HepG2 (cell line): ENCODE measurements at regions not wholly inside any gene's neighbourhood (a gene's known extent, or its start where the extent isn't known, plus 50 kb on each side); places are given as distances from the start of the nearest gene placed in this dataset.
"Not testable (repeated sequence)": the region's sequence is repeated elsewhere in the genome, so short reads cannot be mapped to it uniquely, and the experiment has no call there.

Experiments used
- ATAC-seq: fragments of 200-7000 bp; cut with Tn5 transposase; 3 replicates; pipeline ENCODE4 v1.9.1; 2020; ENCODE audit warnings: mild to moderate bottlenecking, moderate library complexity
- BruUV-seq: library from RNA; stranded (reverse); fragments of 400-500 nt; replicated peaks from 2 replicates; lab custom pipeline; 2021; lab: Mats Ljungman, UMichigan
- CTCF ChIA-PET: fragments of 300-600 bp; formaldehyde crosslinking; extraction: SDS; loops from one replicate; lab custom pipeline; 2021; ENCODE audit warnings: low total read pairs, inconsistent platforms, low intra/inter-chr PET ratio; lab: Yijun Ruan, JAX
- POLR2A ChIA-PET: fragments of 350-600 bp; sonication (Branson Sonifier 250); formaldehyde crosslinking; loops from one replicate; lab custom pipeline; 2020; ENCODE audit warnings: antibody characterized with exemption, inconsistent platforms; lab: Yijun Ruan, JAX
- DNase-seq: peaks from one replicate; pipeline ENCODE4 v3.0.0-alpha.2; 2015; ENCODE audit warnings: low spot score
- FAIRE-seq: peaks from 3 replicates; lab custom pipeline; 2011; peaks lifted over from hg19 to GRCh38; lab: Jason Lieb, UNC
- H2AFZ ChIP-seq: one replicate; pipeline ENCODE4 v1.6.1; 2011; ENCODE audit warnings: low read length, inconsistent platforms
- H3K27ac ChIP-seq: fragments of 300-600 bp; 3 replicates; pipeline ENCODE4 v1.8.0; 2011; ENCODE audit warnings: mixed run types, mild to moderate bottlenecking, mixed read lengths, low read length, inconsistent platforms; ENCODE audit not compliant: insufficient read depth; ENCODE audit errors: extremely low read length
- H3K27me3 ChIP-seq, 2 experiments: fragments of 200-600 bp in 1 of 2; 2 replicates in 1 of 2; 3 replicates in 1 of 2; pipeline versions ENCODE4 v1.6.0 to v1.8.0; 2011; ENCODE audit warnings: low read length in 2 of 2, mild to moderate bottlenecking in 2 of 2, moderate library complexity in 2 of 2, inconsistent platforms in 1 of 2; ENCODE audit not compliant: insufficient read depth in 2 of 2, control insufficient read depth in 1 of 2
- H3K36me3 ChIP-seq, 2 experiments: fragments of 200-600 bp in 1 of 2; replicated peaks in 1 of 2; 2 replicates in 1 of 2; 3 replicates in 1 of 2; pipeline versions ENCODE4 v1.5.1 to v1.8.0; 2011; ENCODE audit warnings: low read length in 2 of 2, inconsistent platforms in 1 of 2; ENCODE audit not compliant: insufficient read depth in 2 of 2, control insufficient read depth in 1 of 2
- H3K4me1 ChIP-seq: 2 replicates; pipeline ENCODE4 v1.5.1; 2012; ENCODE audit warnings: low read length, inconsistent platforms; ENCODE audit not compliant: insufficient read depth
- H3K4me2 ChIP-seq: 2 replicates; pipeline ENCODE4 v1.6.0; 2011; ENCODE audit warnings: low read depth, low read length, inconsistent platforms
- H3K4me3 ChIP-seq, 3 experiments: fragments of 200-600 bp in 1 of 3; sonication (generic), shearing (Covaris generic) in 1 of 3; replicated peaks in 1 of 3; 2 replicates each; pipeline ENCODE4 v1.5.1; 2011 to 2016; ENCODE audit warnings: low read length in 3 of 3, inconsistent platforms in 2 of 3, low read depth in 2 of 3, mild to moderate bottlenecking in 2 of 3, control low read depth in 1 of 3, mixed read lengths in 1 of 3; ENCODE audit not compliant: insufficient read depth in 1 of 3
- H3K79me2 ChIP-seq: one replicate; pipeline ENCODE4 v1.6.1; 2011; ENCODE audit warnings: low read length, inconsistent platforms; ENCODE audit not compliant: insufficient read depth
- H3K9ac ChIP-seq: 2 replicates; pipeline ENCODE4 v1.6.0; 2011; ENCODE audit warnings: mild to moderate bottlenecking, low read depth, low read length, inconsistent platforms; ENCODE audit not compliant: insufficient read depth
- H3K9me3 ChIP-seq: 2 replicates; pipeline ENCODE4 v1.5.1; 2012; ENCODE audit warnings: mild to moderate bottlenecking, low read length
- H4K20me1 ChIP-seq: 2 replicates; pipeline ENCODE4 v1.6.0; 2011; ENCODE audit warnings: inconsistent platforms, mild to moderate bottlenecking, low read length, moderate library complexity; ENCODE audit not compliant: insufficient read depth
- AHR ChIP-seq: IDR thresholded peaks from 2 replicates; pipeline ENCODE4 v1.6.1; 2018; ENCODE audit warnings: missing genetic modification reagents, missing compliant biosample characterization
- EED ChIP-seq: sonication (generic); formaldehyde crosslinking; IDR thresholded peaks from 2 replicates; pipeline ENCODE4 v1.5.0; 2020; ENCODE audit warnings: mild to moderate bottlenecking, missing genetic modification reagents
- MED8 ChIP-seq: sonication (generic); formaldehyde crosslinking; IDR thresholded peaks from 2 replicates; pipeline ENCODE4 v1.8.1; 2023; ENCODE audit warnings: mild to moderate bottlenecking, missing genetic modification reagents; ENCODE audit not compliant: insufficient replicate concordance
- NRL ChIP-seq: sonication (generic); formaldehyde crosslinking; IDR thresholded peaks from 2 replicates; pipeline ENCODE4 v1.5.0; 2020; ENCODE audit warnings: missing genetic modification reagents, mild to moderate bottlenecking, moderate library complexity, borderline replicate concordance
- STAG1 ChIP-seq: sonication (generic); formaldehyde crosslinking; IDR thresholded peaks from 2 replicates; pipeline ENCODE4 v1.4.0; 2020; ENCODE audit warnings: missing genetic modification reagents
- ZNF12 ChIP-seq: sonication (generic); formaldehyde crosslinking; IDR thresholded peaks from 2 replicates; pipeline ENCODE4 v1.5.0; 2020; ENCODE audit warnings: missing genetic modification reagents
- ZNF292 ChIP-seq: sonication (generic); formaldehyde crosslinking; IDR thresholded peaks from 2 replicates; pipeline ENCODE4 v1.8.1; 2022; ENCODE audit warnings: mild to moderate bottlenecking, low read depth, missing genetic modification reagents, borderline replicate concordance
- WGBS: methylation state at CpG from one replicate; pipeline ENCODE4 v1.1.6; 2017; ENCODE audit warnings: low lambda C conversion rate; 5-methylcytosine and 5-hydroxymethylcytosine counted together
- in situ Hi-C: cut with HindIII; loops from 2 replicates; pipeline ENCODE4 v1.10.0; 2017; ENCODE audit warnings: low pct_unique_long_range_greater_than_20kb; ENCODE audit not compliant: extremely low pct_ligation_motif_present
- intact Hi-C: fragments of 100-400 bp; cut with micrococcal nuclease; formaldehyde crosslinking; loops from one replicate; pipeline ENCODE4 v1.10.0; 2022; ENCODE audit not compliant: unreplicated experiment
- TF ChIP-seq, protein P1 (sequence below): sonication (generic); formaldehyde crosslinking; IDR thresholded peaks from 2 replicates; pipeline ENCODE4 v1.4.0; 2020; ENCODE audit warnings: missing genetic modification reagents
- TF ChIP-seq, protein P2 (sequence below): sonication (generic); formaldehyde crosslinking; IDR thresholded peaks from 2 replicates; pipeline ENCODE4 v1.4.0; 2020; ENCODE audit warnings: missing genetic modification reagents
- TF ChIP-seq, protein P3 (sequence below): fragments of 450-650 bp; IDR thresholded peaks from 2 replicates; pipeline ENCODE4 v1.6.1; 2016

DNA sequence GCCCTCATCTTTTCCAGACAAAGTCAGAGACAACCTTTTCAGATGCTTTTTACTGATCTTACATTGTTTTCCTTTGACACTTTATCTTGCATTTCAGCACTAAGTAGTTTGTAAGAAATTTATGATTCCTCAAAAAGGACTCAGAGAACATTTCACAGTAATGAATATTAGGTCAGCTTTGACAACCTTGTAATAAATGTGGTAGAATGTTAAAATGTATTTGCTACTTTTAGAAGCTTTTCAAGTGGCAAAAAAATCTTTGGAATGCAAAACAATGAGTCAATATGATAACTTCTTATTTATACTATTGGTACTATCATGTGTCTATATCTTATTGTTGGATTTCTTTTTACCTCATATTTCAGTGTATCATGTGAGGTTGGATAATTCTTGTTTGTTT lies 146.2 kb upstream of the FAT4 start:
- no peak for TF ChIP-seq ZNF12 (CRISPR knock-in tag)
- no peak for TF ChIP-seq AHR
- TF ChIP-seq ZNF292 (CRISPR knock-in tag): no peak
- TF ChIP-seq, all 625 proteins: peak for 0
- no TSS peak for BruUV-seq
- FAIRE-seq (no peak), DNase-seq (no peak), ATAC-seq (no peak)
- H3K9ac ChIP-seq: no peak overlapping the region
- no peak overlapping the region for H3K4me2 ChIP-seq
- no peaks in the 10 kb centered on the region for H3K36me3 ChIP-seq
- no peaks in the 10 kb centered on the region for H3K4me1 ChIP-seq
- CTCF ChIA-PET: no interaction called here
- no peak overlapping the region for H2AFZ ChIP-seq
- H3K27ac ChIP-seq: no peak overlapping the region
- H4K20me1 ChIP-seq: no peaks in the 10 kb centered on the region
- POLR2A ChIA-PET: no interaction called here
- no peaks in the 10 kb centered on the region for H3K27me3 ChIP-seq
- no peaks in the 10 kb centered on the region for H3K79me2 ChIP-seq
- in situ Hi-C loops: no loop called here
- H3K4me3 ChIP-seq: no peak overlapping the region
- H3K9me3 ChIP-seq: no peaks in the 10 kb centered on the region
- intact Hi-C loops: no loop called here

DNA sequence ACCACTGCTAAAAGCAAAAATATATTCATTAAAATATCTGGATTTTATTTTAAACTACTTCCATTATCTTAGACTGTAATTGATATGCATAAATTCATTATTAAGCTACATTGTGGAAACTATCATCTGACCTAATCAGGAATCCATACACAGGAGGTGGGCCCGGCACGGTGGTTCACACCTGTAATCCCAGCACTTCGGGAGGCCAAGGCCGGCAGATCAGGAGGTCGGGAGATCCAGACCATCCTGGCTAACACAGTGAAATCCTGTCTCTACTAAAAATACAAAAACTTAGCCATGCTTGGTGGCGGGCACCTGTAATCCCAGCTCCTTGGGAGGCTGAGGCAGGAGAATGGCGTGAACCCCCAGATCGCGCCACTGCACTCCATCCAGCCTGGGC lies 148.7 kb upstream of the FAT4 start:
- H4K20me1 ChIP-seq, intact Hi-C loops, H3K9me3 ChIP-seq, POLR2A ChIA-PET, DNase-seq, H3K4me3 ChIP-seq, in situ Hi-C loops, H3K27me3 ChIP-seq, H3K9ac ChIP-seq, H3K79me2 ChIP-seq, H3K4me2 ChIP-seq, CTCF ChIA-PET, H3K36me3 ChIP-seq, H3K27ac ChIP-seq, ATAC-seq, H3K4me1 ChIP-seq, BruUV-seq, FAIRE-seq, H2AFZ ChIP-seq: not testable (repeated sequence)
- 22% methylated on average over 9 of the region's 9 CpGs for WGBS

DNA sequence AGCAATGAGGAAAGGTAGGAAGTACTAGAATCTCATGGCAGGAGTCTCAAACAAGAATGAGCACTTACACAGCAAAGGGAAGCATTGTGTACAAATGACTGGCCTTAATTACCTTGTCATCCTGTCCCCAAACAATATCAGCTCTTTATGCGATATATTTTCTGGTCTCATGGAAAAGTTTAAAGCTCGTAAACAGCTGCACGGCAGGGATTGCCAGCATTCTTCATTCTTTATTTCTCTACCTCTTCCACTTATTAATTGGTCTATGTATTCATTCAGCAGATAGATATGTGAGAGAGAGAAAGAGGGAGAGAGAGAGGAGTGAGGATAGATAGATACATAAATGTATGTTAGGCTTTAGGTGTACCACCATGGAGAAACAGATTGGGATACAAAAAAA lies 155.8 kb upstream of the FAT4 start:
- H3K4me3 ChIP-seq: no peak overlapping the region
- no peaks in the 10 kb centered on the region for H3K4me1 ChIP-seq
- no peaks in the 10 kb centered on the region for H3K9me3 ChIP-seq
- H3K36me3 ChIP-seq: no peaks in the 10 kb centered on the region
- in situ Hi-C loops (no loop called here), intact Hi-C loops (no loop called here)
- CTCF ChIA-PET: no interaction called here
- H4K20me1 ChIP-seq: no peaks in the 10 kb centered on the region
- POLR2A ChIA-PET: no interaction called here
- no peak overlapping the region for H2AFZ ChIP-seq
- DNase-seq (no peak), FAIRE-seq (no peak), ATAC-seq (no peak)
- no peaks in the 10 kb centered on the region for H3K27me3 ChIP-seq
- no peaks in the 10 kb centered on the region for H3K79me2 ChIP-seq
- H3K9ac ChIP-seq: no peak overlapping the region
- H3K27ac ChIP-seq: no peak overlapping the region
- no TSS peak for BruUV-seq
- WGBS: 39% methylated on average over 3 of the region's 3 CpGs
- no peak overlapping the region for H3K4me2 ChIP-seq
- TF ChIP-seq STAG1 (no peak), NRL (CRISPR knock-in tag) (no peak), EED (CRISPR knock-in tag) (no peak), MED8 (CRISPR knock-in tag) (no peak)
- TF ChIP-seq, protein P1, sequence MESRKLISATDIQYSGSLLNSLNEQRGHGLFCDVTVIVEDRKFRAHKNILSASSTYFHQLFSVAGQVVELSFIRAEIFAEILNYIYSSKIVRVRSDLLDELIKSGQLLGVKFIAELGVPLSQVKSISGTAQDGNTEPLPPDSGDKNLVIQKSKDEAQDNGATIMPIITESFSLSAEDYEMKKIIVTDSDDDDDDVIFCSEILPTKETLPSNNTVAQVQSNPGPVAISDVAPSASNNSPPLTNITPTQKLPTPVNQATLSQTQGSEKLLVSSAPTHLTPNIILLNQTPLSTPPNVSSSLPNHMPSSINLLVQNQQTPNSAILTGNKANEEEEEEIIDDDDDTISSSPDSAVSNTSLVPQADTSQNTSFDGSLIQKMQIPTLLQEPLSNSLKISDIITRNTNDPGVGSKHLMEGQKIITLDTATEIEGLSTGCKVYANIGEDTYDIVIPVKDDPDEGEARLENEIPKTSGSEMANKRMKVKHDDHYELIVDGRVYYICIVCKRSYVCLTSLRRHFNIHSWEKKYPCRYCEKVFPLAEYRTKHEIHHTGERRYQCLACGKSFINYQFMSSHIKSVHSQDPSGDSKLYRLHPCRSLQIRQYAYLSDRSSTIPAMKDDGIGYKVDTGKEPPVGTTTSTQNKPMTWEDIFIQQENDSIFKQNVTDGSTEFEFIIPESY (CRISPR knock-in tag): no peak
- TF ChIP-seq, protein P2, sequence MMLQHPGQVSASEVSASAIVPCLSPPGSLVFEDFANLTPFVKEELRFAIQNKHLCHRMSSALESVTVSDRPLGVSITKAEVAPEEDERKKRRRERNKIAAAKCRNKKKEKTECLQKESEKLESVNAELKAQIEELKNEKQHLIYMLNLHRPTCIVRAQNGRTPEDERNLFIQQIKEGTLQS (CRISPR knock-in tag): no peak
- TF ChIP-seq, protein P3, sequence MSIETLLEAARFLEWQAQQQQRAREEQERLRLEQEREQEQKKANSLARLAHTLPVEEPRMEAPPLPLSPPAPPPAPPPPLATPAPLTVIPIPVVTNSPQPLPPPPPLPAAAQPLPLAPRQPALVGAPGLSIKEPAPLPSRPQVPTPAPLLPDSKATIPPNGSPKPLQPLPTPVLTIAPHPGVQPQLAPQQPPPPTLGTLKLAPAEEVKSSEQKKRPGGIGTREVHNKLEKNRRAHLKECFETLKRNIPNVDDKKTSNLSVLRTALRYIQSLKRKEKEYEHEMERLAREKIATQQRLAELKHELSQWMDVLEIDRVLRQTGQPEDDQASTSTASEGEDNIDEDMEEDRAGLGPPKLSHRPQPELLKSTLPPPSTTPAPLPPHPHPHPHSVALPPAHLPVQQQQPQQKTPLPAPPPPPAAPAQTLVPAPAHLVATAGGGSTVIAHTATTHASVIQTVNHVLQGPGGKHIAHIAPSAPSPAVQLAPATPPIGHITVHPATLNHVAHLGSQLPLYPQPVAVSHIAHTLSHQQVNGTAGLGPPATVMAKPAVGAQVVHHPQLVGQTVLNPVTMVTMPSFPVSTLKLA: no peak
